ENCODE measurements at regions not wholly inside any gene's neighbourhood (a gene's known extent, or its start where the extent isn't known, plus 50 kb on each side); places are given as distances from the start of the nearest gene placed in this dataset.

DNA sequence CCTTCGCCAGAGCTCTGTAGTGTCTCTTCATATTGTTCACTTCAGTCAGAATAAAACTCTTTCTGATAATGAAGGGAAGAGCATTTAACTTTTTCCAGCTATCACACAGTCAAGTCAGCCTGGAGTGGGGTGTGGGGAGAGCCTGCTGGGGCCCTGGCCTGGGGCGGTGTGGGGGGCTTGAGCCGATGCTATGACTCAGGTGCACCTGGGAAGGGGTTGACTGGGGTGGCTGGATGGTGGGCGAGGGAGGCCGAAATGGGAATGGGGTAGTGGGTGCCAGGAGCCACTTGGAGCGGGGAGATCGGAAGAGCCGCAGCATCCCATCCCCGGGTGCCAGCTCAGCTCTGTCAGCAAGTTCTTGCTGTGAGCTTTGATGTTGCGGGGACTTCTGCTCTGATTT is 100.9 kb downstream of the NXPE2 start:
- TF ChIP-seq, protein P1, sequence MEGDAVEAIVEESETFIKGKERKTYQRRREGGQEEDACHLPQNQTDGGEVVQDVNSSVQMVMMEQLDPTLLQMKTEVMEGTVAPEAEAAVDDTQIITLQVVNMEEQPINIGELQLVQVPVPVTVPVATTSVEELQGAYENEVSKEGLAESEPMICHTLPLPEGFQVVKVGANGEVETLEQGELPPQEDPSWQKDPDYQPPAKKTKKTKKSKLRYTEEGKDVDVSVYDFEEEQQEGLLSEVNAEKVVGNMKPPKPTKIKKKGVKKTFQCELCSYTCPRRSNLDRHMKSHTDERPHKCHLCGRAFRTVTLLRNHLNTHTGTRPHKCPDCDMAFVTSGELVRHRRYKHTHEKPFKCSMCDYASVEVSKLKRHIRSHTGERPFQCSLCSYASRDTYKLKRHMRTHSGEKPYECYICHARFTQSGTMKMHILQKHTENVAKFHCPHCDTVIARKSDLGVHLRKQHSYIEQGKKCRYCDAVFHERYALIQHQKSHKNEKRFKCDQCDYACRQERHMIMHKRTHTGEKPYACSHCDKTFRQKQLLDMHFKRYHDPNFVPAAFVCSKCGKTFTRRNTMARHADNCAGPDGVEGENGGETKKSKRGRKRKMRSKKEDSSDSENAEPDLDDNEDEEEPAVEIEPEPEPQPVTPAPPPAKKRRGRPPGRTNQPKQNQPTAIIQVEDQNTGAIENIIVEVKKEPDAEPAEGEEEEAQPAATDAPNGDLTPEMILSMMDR (IDR thresholded peaks at IDR 0.05; ENCODE audit: insufficient read depth, low read depth, low read length), result no peak
- no peak for TF ChIP-seq EZH2 (IDR thresholded peaks at IDR 0.05; ENCODE audit: insufficient read depth, low read length)

Measured in astrocyte (in vitro differentiated cells and primary cell).